Loucy (cell line): ENCODE measurements at regions not wholly inside any gene's neighbourhood (a gene's known extent, or its start where the extent isn't known, plus 50 kb on each side); places are given as distances from the start of the nearest gene placed in this dataset.
"Not testable (repeated sequence)": the region's sequence is repeated elsewhere in the genome, so short reads cannot be mapped to it uniquely, and the experiment has no call there.

Experiments
- H2AFZ ChIP-seq: fragments of 200-600 bp; sonication (generic); 2 replicates; pipeline ENCODE4 v1.6.0; 2016; ENCODE audit warnings: antibody characterized with exemption, mild to moderate bottlenecking, low read length, moderate library complexity
- H3F3A ChIP-seq: fragments of 200-600 bp; 2 replicates; pipeline ENCODE4 v1.6.0; 2016; ENCODE audit warnings: antibody characterized with exemption, low read depth, mild to moderate bottlenecking
- H3K27me3 ChIP-seq: fragments of 200-600 bp; sonication (generic); 2 replicates; pipeline ENCODE4 v1.6.1; 2014; ENCODE audit warnings: low read length, mild to moderate bottlenecking; ENCODE audit not compliant: insufficient read depth, poor library complexity, severe bottlenecking
- H3K36me3 ChIP-seq: fragments of 200-600 bp; sonication (generic); 2 replicates; pipeline ENCODE4 v1.6.1; 2016; ENCODE audit warnings: low read length; ENCODE audit not compliant: insufficient read depth
- H3K4me1 ChIP-seq: fragments of 200-600 bp; sonication (generic); 2 replicates; pipeline ENCODE4 v1.5.1; 2014; ENCODE audit warnings: low read length, mild to moderate bottlenecking; ENCODE audit not compliant: insufficient read depth, poor library complexity, severe bottlenecking
- H3K4me2 ChIP-seq: fragments of 200-600 bp; sonication (generic); 2 replicates; pipeline ENCODE4 v1.6.0; 2014; ENCODE audit warnings: antibody characterized with exemption, low read length, low read depth, mild to moderate bottlenecking; ENCODE audit not compliant: poor library complexity, severe bottlenecking
- H3K4me3 ChIP-seq: fragments of 200-600 bp; sonication (generic); 2 replicates; pipeline ENCODE4 v1.5.1; 2014; ENCODE audit warnings: low read length, mild to moderate bottlenecking, mixed read lengths; ENCODE audit not compliant: poor library complexity, severe bottlenecking
- H3K79me2 ChIP-seq: fragments of 200-600 bp; sonication (generic); 2 replicates; pipeline ENCODE4 v1.6.1; 2014; ENCODE audit warnings: low read length; ENCODE audit not compliant: insufficient read depth
- H3K9ac ChIP-seq: fragments of 200-600 bp; sonication (generic); 2 replicates; pipeline ENCODE4 v1.6.0; 2014; ENCODE audit warnings: mild to moderate bottlenecking, low read depth, low read length, moderate library complexity; ENCODE audit not compliant: poor library complexity, severe bottlenecking
- H3K9me2 ChIP-seq: fragments of 200-600 bp; sonication (generic); replicated peaks from 2 replicates; pipeline ENCODE4 v1.6.1; 2016; ENCODE audit warnings: low read depth, low read length, mixed read lengths
- H3K9me3 ChIP-seq: fragments of 200-600 bp; sonication (generic); 2 replicates; pipeline ENCODE4 v1.6.1; 2014; ENCODE audit warnings: mild to moderate bottlenecking, antibody characterized with exemption, low read length, low read depth; ENCODE audit not compliant: insufficient read depth
- H4K20me1 ChIP-seq: fragments of 200-600 bp; sonication (generic); 2 replicates; pipeline ENCODE4 v1.6.0; 2014; ENCODE audit warnings: antibody characterized with exemption, low read length, mild to moderate bottlenecking; ENCODE audit not compliant: insufficient read depth, poor library complexity, severe bottlenecking
- EZH2phosphoT487 ChIP-seq: fragments of 200-600 bp; IDR thresholded peaks from 2 replicates; pipeline ENCODE4 v1.6.1; 2018; ENCODE audit warnings: antibody characterized with exemption, mild to moderate bottlenecking, moderate library complexity, borderline replicate concordance
- TF ChIP-seq, protein P1 (sequence below): fragments of 200-600 bp; sonication (generic); conservative IDR thresholded peaks from 2 replicates; pipeline ENCODE4 v1.5.1; 2014; ENCODE audit warnings: mild to moderate bottlenecking, antibody characterized with exemption, low read length

DNA sequence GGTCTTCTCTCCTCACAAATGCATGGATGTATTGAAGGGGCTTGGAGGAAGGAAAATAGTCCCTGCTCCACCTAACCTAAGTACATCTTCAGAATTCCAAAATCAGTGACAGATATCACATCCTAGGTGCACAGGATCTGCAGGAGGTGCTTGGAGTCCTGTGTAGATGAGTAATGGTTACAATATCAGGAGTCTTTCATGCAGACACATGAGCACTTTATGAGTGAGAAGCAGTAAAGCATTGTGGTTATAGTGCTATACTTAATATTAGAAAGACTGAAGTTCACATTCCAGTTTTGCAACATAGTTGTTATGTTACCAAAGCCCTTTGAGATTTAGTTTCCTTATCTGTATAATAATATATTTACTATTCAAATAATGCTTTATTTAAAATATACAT, 516.7 kb downstream of the NEBL start:
- no peak overlapping the region for H3K4me2 ChIP-seq
- H3K4me3 ChIP-seq, result no peak overlapping the region
- H3F3A ChIP-seq, result no peaks in the 10 kb centered on the region
- no peaks in the 10 kb centered on the region for H3K36me3 ChIP-seq
- H3K9ac ChIP-seq, result no peak overlapping the region
- TF ChIP-seq, protein P1, sequence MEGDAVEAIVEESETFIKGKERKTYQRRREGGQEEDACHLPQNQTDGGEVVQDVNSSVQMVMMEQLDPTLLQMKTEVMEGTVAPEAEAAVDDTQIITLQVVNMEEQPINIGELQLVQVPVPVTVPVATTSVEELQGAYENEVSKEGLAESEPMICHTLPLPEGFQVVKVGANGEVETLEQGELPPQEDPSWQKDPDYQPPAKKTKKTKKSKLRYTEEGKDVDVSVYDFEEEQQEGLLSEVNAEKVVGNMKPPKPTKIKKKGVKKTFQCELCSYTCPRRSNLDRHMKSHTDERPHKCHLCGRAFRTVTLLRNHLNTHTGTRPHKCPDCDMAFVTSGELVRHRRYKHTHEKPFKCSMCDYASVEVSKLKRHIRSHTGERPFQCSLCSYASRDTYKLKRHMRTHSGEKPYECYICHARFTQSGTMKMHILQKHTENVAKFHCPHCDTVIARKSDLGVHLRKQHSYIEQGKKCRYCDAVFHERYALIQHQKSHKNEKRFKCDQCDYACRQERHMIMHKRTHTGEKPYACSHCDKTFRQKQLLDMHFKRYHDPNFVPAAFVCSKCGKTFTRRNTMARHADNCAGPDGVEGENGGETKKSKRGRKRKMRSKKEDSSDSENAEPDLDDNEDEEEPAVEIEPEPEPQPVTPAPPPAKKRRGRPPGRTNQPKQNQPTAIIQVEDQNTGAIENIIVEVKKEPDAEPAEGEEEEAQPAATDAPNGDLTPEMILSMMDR, result no peak
- no peak for TF ChIP-seq EZH2phosphoT487
- no peaks in the 10 kb centered on the region for H3K79me2 ChIP-seq
- no peak overlapping the region for H2AFZ ChIP-seq
- H3K4me1 ChIP-seq, result no peaks in the 10 kb centered on the region
- H4K20me1 ChIP-seq, result no peaks in the 10 kb centered on the region
- peaks cover 4% of the 10 kb centered on the region; the same call in 1 of the 2 replicates for H3K9me3 ChIP-seq
- no peaks in the 10 kb centered on the region for H3K27me3 ChIP-seq
- no peaks in the 10 kb centered on the region for H3K9me2 ChIP-seq

DNA sequence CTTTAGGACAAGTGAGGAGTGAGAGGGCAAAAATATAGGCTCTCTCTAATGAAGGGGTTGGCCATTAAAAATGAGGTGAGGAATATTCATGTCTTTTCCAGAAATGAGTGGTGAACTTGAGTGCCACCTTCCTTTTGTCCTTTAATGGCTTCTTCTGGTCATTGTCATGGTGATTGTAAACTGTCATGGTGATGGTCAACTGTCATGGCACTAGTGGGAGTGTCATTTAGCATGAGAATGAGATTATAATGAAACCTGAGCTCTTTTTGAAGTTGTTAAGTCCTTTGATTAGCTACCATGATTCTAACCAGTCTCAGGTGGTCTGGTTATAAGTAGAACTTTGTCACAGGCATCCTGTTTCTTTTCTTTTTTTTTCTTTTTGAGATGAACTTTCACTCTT, 524.4 kb downstream of the NEBL start:
- Histone ChIP-seq H3K4me1 (no peaks in the 10 kb centered on the region), H3K9ac (no peak overlapping the region), H3K4me2 (no peak overlapping the region), H3K79me2 (no peaks in the 10 kb centered on the region), H3K4me3 (no peak overlapping the region), H4K20me1 (no peaks in the 10 kb centered on the region), H3K9me2 (no peaks in the 10 kb centered on the region), H3K36me3 (no peaks in the 10 kb centered on the region), H3K9me3 (no peaks in the 10 kb centered on the region), H2AFZ (no peak overlapping the region), H3K27me3 (no peaks in the 10 kb centered on the region), H3F3A (no peaks in the 10 kb centered on the region)
- TF ChIP-seq EZH2phosphoT487, result no peak
- TF ChIP-seq, protein P1, result no peak

DNA sequence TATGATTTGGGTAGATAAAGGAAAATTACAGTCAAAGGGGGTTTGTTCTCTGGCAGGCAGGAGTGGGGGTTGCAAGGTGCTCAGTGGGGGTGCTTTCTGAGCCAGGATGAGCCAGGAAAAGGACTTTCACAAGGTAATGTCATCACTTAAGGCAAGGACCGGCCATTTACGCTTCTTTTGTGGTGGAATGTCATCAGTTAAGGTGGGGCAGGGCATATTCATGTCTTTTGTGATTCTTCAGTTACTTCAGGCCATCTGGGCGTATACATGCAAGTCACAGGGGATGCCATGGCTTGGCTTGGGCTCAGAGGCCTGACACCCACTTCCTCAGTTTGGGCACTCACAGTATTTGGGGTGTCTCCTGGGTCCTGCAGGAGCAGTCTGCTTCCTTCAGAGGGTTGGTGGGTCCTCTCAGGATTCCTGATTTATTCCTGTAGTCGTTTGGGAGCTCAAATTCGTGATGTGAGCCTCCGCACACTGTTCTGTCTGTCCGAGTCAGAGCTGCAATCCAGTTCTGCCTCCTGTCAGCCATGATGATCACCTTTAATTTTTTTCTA, 526.1 kb downstream of the NEBL start:
- not testable (repeated sequence) for H3K9me2 ChIP-seq, H4K20me1 ChIP-seq, H3K4me2 ChIP-seq, H3K36me3 ChIP-seq, H3K27me3 ChIP-seq, H3F3A ChIP-seq, H3K9me3 ChIP-seq, H3K79me2 ChIP-seq, H3K4me1 ChIP-seq, H3K9ac ChIP-seq, H3K4me3 ChIP-seq, H2AFZ ChIP-seq
